HepG2 (cell line): ENCODE measurements at regions not wholly inside any gene's neighbourhood (a gene's known extent, or its start where the extent isn't known, plus 50 kb on each side); places are given as distances from the start of the nearest gene placed in this dataset.

Source experiments
- ATAC-seq: fragments of 200-7000 bp; cut with Tn5 transposase; 3 replicates; pipeline ENCODE4 v1.9.1; 2020; ENCODE audit warnings: mild to moderate bottlenecking, moderate library complexity
- BruUV-seq: library from RNA; stranded (reverse); fragments of 400-500 nt; replicated peaks from 2 replicates; lab custom pipeline; 2021; lab: Mats Ljungman, UMichigan
- CTCF ChIA-PET: fragments of 300-600 bp; formaldehyde crosslinking; extraction: SDS; loops from one replicate; lab custom pipeline; 2021; ENCODE audit warnings: low total read pairs, inconsistent platforms, low intra/inter-chr PET ratio; lab: Yijun Ruan, JAX
- POLR2A ChIA-PET: fragments of 350-600 bp; sonication (Branson Sonifier 250); formaldehyde crosslinking; loops from one replicate; lab custom pipeline; 2020; ENCODE audit warnings: antibody characterized with exemption, inconsistent platforms; lab: Yijun Ruan, JAX
- DNase-seq: peaks from one replicate; pipeline ENCODE4 v3.0.0-alpha.2; 2015; ENCODE audit warnings: low spot score
- FAIRE-seq: peaks from 3 replicates; lab custom pipeline; 2011; peaks lifted over from hg19 to GRCh38; lab: Jason Lieb, UNC
- H2AFZ ChIP-seq: one replicate; pipeline ENCODE4 v1.6.1; 2011; ENCODE audit warnings: low read length, inconsistent platforms
- H3K27ac ChIP-seq: fragments of 300-600 bp; 3 replicates; pipeline ENCODE4 v1.8.0; 2011; ENCODE audit warnings: mixed run types, mild to moderate bottlenecking, mixed read lengths, low read length, inconsistent platforms; ENCODE audit not compliant: insufficient read depth; ENCODE audit errors: extremely low read length
- H3K27me3 ChIP-seq, 2 experiments: fragments of 200-600 bp in 1 of 2; 2 replicates in 1 of 2; 3 replicates in 1 of 2; pipeline versions ENCODE4 v1.6.0 to v1.8.0; 2011; ENCODE audit warnings: low read length in 2 of 2, mild to moderate bottlenecking in 2 of 2, moderate library complexity in 2 of 2, inconsistent platforms in 1 of 2; ENCODE audit not compliant: insufficient read depth in 2 of 2, control insufficient read depth in 1 of 2
- H3K36me3 ChIP-seq, 2 experiments: fragments of 200-600 bp in 1 of 2; replicated peaks in 1 of 2; 2 replicates in 1 of 2; 3 replicates in 1 of 2; pipeline versions ENCODE4 v1.5.1 to v1.8.0; 2011; ENCODE audit warnings: low read length in 2 of 2, inconsistent platforms in 1 of 2; ENCODE audit not compliant: insufficient read depth in 2 of 2, control insufficient read depth in 1 of 2
- H3K4me1 ChIP-seq: 2 replicates; pipeline ENCODE4 v1.5.1; 2012; ENCODE audit warnings: low read length, inconsistent platforms; ENCODE audit not compliant: insufficient read depth
- H3K4me2 ChIP-seq: 2 replicates; pipeline ENCODE4 v1.6.0; 2011; ENCODE audit warnings: low read depth, low read length, inconsistent platforms
- H3K4me3 ChIP-seq, 3 experiments: fragments of 200-600 bp in 1 of 3; sonication (generic), shearing (Covaris generic) in 1 of 3; replicated peaks in 1 of 3; 2 replicates each; pipeline ENCODE4 v1.5.1; 2011 to 2016; ENCODE audit warnings: low read length in 3 of 3, inconsistent platforms in 2 of 3, low read depth in 2 of 3, mild to moderate bottlenecking in 2 of 3, control low read depth in 1 of 3, mixed read lengths in 1 of 3; ENCODE audit not compliant: insufficient read depth in 1 of 3
- H3K79me2 ChIP-seq: one replicate; pipeline ENCODE4 v1.6.1; 2011; ENCODE audit warnings: low read length, inconsistent platforms; ENCODE audit not compliant: insufficient read depth
- H3K9ac ChIP-seq: 2 replicates; pipeline ENCODE4 v1.6.0; 2011; ENCODE audit warnings: mild to moderate bottlenecking, low read depth, low read length, inconsistent platforms; ENCODE audit not compliant: insufficient read depth
- H3K9me3 ChIP-seq: 2 replicates; pipeline ENCODE4 v1.5.1; 2012; ENCODE audit warnings: mild to moderate bottlenecking, low read length
- H4K20me1 ChIP-seq: 2 replicates; pipeline ENCODE4 v1.6.0; 2011; ENCODE audit warnings: inconsistent platforms, mild to moderate bottlenecking, low read length, moderate library complexity; ENCODE audit not compliant: insufficient read depth
- EED ChIP-seq: sonication (generic); formaldehyde crosslinking; IDR thresholded peaks from 2 replicates; pipeline ENCODE4 v1.5.0; 2020; ENCODE audit warnings: mild to moderate bottlenecking, missing genetic modification reagents
- GABPB1 ChIP-seq: IDR thresholded peaks from 2 replicates; pipeline ENCODE4 v1.6.1; 2016; ENCODE audit warnings: mild to moderate bottlenecking, missing genetic modification reagents, moderate library complexity, missing compliant biosample characterization
- GTF3A ChIP-seq: sonication (generic); formaldehyde crosslinking; conservative IDR thresholded peaks from 2 replicates; pipeline ENCODE4 v1.4.0; 2020; ENCODE audit warnings: mild to moderate bottlenecking, missing genetic modification reagents
- HNF4G ChIP-seq, 2 experiments: sonication (generic) in 1 of 2; formaldehyde crosslinking in 1 of 2; IDR thresholded peaks; 2 replicates each; pipeline versions ENCODE4 v1.4.0 to v1.6.1; 2011 to 2020; ENCODE audit warnings: borderline replicate concordance in 2 of 2, low read depth in 2 of 2, mild to moderate bottlenecking in 2 of 2, low read length in 1 of 2, missing genetic modification reagents in 1 of 2, moderate library complexity in 1 of 2
- MAFF ChIP-seq: IDR thresholded peaks from 2 replicates; pipeline ENCODE4 v1.6.1; 2011; ENCODE audit warnings: low read depth, low read length, improper control_type of control experiment
- MAFG ChIP-seq: sonication (generic); formaldehyde crosslinking; IDR thresholded peaks from 2 replicates; pipeline ENCODE4 v1.5.1; 2020; ENCODE audit warnings: mild to moderate bottlenecking, missing genetic modification reagents
- PHB2 ChIP-seq: fragments of 450-650 bp; IDR thresholded peaks from 2 replicates; pipeline ENCODE4 v1.6.1; 2018; ENCODE audit not compliant: partially characterized antibody
- SMAD3 ChIP-seq: sonication (generic); formaldehyde crosslinking; IDR thresholded peaks from 2 replicates; pipeline ENCODE4 v1.4.0; 2020; ENCODE audit warnings: missing genetic modification reagents
- SYNCRIP ChIP-seq: fragments of 200-400 bp; formaldehyde crosslinking; IDR thresholded peaks from 2 replicates; pipeline ENCODE4 v1.6.1; 2018; ENCODE audit warnings: mild to moderate bottlenecking, low read depth, low read length; ENCODE audit not compliant: insufficient read depth
- ZFP37 ChIP-seq: sonication (generic); formaldehyde crosslinking; IDR thresholded peaks from 2 replicates; pipeline ENCODE4 v1.4.0; 2020; ENCODE audit warnings: missing genetic modification reagents, borderline replicate concordance
- ZNF75D ChIP-seq: sonication (generic); formaldehyde crosslinking; IDR thresholded peaks from 2 replicates; pipeline ENCODE4 v1.8.1; 2023; ENCODE audit warnings: missing genetic modification reagents, mild to moderate bottlenecking, borderline replicate concordance
- ZSCAN9 ChIP-seq: IDR thresholded peaks from 2 replicates; pipeline ENCODE4 v1.6.1; 2016; ENCODE audit warnings: borderline replicate concordance
- WGBS: methylation state at CpG from one replicate; pipeline ENCODE4 v1.1.6; 2017; ENCODE audit warnings: low lambda C conversion rate; 5-methylcytosine and 5-hydroxymethylcytosine counted together
- in situ Hi-C: cut with HindIII; loops from 2 replicates; pipeline ENCODE4 v1.10.0; 2017; ENCODE audit warnings: low pct_unique_long_range_greater_than_20kb; ENCODE audit not compliant: extremely low pct_ligation_motif_present
- intact Hi-C: fragments of 100-400 bp; cut with micrococcal nuclease; formaldehyde crosslinking; loops from one replicate; pipeline ENCODE4 v1.10.0; 2022; ENCODE audit not compliant: unreplicated experiment
- TF ChIP-seq, protein P1 (sequence below): sonication (generic); formaldehyde crosslinking; IDR thresholded peaks from 2 replicates; pipeline ENCODE4 v1.4.0; 2020; ENCODE audit warnings: mild to moderate bottlenecking, missing genetic modification reagents
- TF ChIP-seq, protein P2 (sequence below): IDR thresholded peaks from 2 replicates; pipeline ENCODE4 v1.6.1; 2016; ENCODE audit warnings: missing genetic modification reagents, missing compliant biosample characterization

DNA sequence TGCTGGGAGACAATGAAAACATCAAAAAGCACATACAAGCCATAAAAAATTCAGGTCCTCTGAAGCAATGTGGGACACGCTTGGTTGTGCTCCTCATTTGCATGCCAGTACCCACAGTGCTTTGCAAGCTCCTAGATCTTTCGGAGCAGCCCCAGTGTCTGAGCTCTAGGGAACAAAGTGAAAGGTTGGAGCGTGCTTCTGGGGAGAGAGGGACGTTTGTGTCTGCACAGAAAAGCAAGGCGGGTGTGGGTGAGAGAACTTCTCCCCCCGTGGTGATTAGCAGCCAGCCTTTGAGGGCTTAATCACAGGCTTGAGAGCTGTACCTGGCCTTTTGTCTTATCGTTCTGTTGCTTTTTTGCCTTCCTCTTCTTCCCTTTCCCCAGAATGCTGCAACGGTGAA, 76.7 kb upstream of the HABP2 start:
- DNase-seq = no peak
- no peak for FAIRE-seq
- H3K9ac ChIP-seq = no peak overlapping the region
- intact Hi-C loops = no loop called here
- no peak for ATAC-seq
- BruUV-seq = no TSS peak
- ChIA-PET POLR2A (no interaction called here), CTCF (no interaction called here)
- peaks cover 23% of the 10 kb centered on the region for H3K9me3 ChIP-seq
- no peaks in the 10 kb centered on the region for H3K36me3 ChIP-seq
- no peak overlapping the region for H2AFZ ChIP-seq
- 0% methylated on average over 7 of the region's 8 CpGs for WGBS
- H3K79me2 ChIP-seq = no peaks in the 10 kb centered on the region
- H3K27me3 ChIP-seq = peaks cover 0 to 9% of the 10 kb centered on the region in 2 experiments; a peak in 3 of 5 replicates
- no peaks in the 10 kb centered on the region for H4K20me1 ChIP-seq
- H3K4me2 ChIP-seq = no peak overlapping the region
- no peaks in the 10 kb centered on the region for H3K4me1 ChIP-seq
- no peak overlapping the region for H3K27ac ChIP-seq
- no peak for TF ChIP-seq SMAD3
- TF ChIP-seq EED = no peak
- no peak for TF ChIP-seq MAFF
- TF ChIP-seq, protein P1, sequence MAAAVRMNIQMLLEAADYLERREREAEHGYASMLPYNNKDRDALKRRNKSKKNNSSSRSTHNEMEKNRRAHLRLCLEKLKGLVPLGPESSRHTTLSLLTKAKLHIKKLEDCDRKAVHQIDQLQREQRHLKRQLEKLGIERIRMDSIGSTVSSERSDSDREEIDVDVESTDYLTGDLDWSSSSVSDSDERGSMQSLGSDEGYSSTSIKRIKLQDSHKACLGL (CRISPR knock-in tag) = no peak
- no peak for TF ChIP-seq ZSCAN9 (CRISPR knock-in tag)
- TF ChIP-seq ZFP37 = no peak
- TF ChIP-seq, protein P2, sequence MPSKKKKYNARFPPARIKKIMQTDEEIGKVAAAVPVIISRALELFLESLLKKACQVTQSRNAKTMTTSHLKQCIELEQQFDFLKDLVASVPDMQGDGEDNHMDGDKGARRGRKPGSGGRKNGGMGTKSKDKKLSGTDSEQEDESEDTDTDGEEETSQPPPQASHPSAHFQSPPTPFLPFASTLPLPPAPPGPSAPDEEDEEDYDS = no peak
- no peak for TF ChIP-seq ZNF75D (CRISPR knock-in tag)
- no peak for TF ChIP-seq GTF3A
- TF ChIP-seq GABPB1 (CRISPR knock-in tag) = no peak
- no peak for TF ChIP-seq PHB2
- no peak for TF ChIP-seq HNF4G (IDR thresholded peaks at IDR 0.05; ENCODE audit: borderline replicate concordance, low read depth, low read length)
- no peak for TF ChIP-seq HNF4G (CRISPR knock-in tag; IDR thresholded peaks at IDR 0.05; ENCODE audit: borderline replicate concordance, low read depth)
- TF ChIP-seq SYNCRIP = no peak
- TF ChIP-seq MAFG (CRISPR knock-in tag) = no peak
- no peak overlapping the region for H3K4me3 ChIP-seq
- in situ Hi-C loops = no loop called here
